Thyroid gland (tissue), 4 donors: ENCODE measurements at regions not wholly inside any gene's neighbourhood (a gene's known extent, or its start where the extent isn't known, plus 50 kb on each side); places are given as distances from the start of the nearest gene placed in this dataset.

Experiments used
- DNase-seq, 2 donors: peaks; one replicate each; pipeline ENCODE4 v3.0.0-alpha.2; 2019
- H3K27ac ChIP-seq, 3 donors: fragments of 200-600 bp; sonication (generic); 1 replicate in 2 of 3; 2 replicates in 1 of 3; pipeline ENCODE4 v1.5.1; 2016 to 2019; ENCODE audit warnings: mild to moderate bottlenecking in 1 of 3, moderate library complexity in 1 of 3
- H3K27me3 ChIP-seq: fragments of 200-600 bp; sonication (generic); one replicate; pipeline ENCODE4 v1.5.1; 2019
- H3K36me3 ChIP-seq, 2 donors: fragments of 200-600 bp; sonication (generic); one replicate each; pipeline ENCODE4 v1.5.1; 2016 to 2019
- H3K4me1 ChIP-seq, 2 donors: fragments of 200-600 bp; sonication (generic); one replicate each; pipeline ENCODE4 v1.5.1; 2017 to 2019
- H3K4me3 ChIP-seq, 3 donors: fragments of 200-600 bp; sonication (generic); replicated peaks in 1 of 3; 1 replicate in 2 of 3; 2 replicates in 1 of 3; pipeline ENCODE4 v1.5.1; 2016; ENCODE audit warnings: mild to moderate bottlenecking in 1 of 3
- H3K9me3 ChIP-seq: fragments of 200-600 bp; sonication (generic); one replicate; pipeline ENCODE4 v1.5.1; 2017
- CTCF ChIP-seq, 6 experiments: fragments of 200-600 bp in 3 of 6; fragments of 450-650 bp in 3 of 6; sonication (generic) in 3 of 6; IDR thresholded peaks; one replicate each; pipeline ENCODE4 v1.5.1; 2016 to 2019; ENCODE audit warnings: antibody characterized with exemption in 6 of 6, mild to moderate bottlenecking in 2 of 6, inconsistent platforms in 1 of 6, moderate library complexity in 1 of 6
- POLR2A ChIP-seq, 2 donors: fragments of 450-650 bp; IDR thresholded peaks; one replicate each; pipeline ENCODE4 v1.6.1; 2017; ENCODE audit warnings: antibody characterized with exemption in 2 of 2, mild to moderate bottlenecking in 2 of 2, moderate library complexity in 1 of 2
- WGBS, 2 donors: methylation state at CpG; one replicate each; pipeline ENCODE4 v1.1.5; 2017; 5-methylcytosine and 5-hydroxymethylcytosine counted together
- intact Hi-C: fragments of 100-400 bp; cut with DNase I; formaldehyde crosslinking; loops from one replicate; pipeline ENCODE4 v1.15.1; 2023

- H3K27ac ChIP-seq: no peak overlapping the region
- no peaks in the 10 kb centered on the region for H3K9me3 ChIP-seq
- intact Hi-C loops: no loop called here
- no peaks in the 10 kb centered on the region for H3K36me3 ChIP-seq
- no peaks in the 10 kb centered on the region for H3K27me3 ChIP-seq
- no peak overlapping the region for H3K4me3 ChIP-seq
- peaks cover 0 to 7% of the 10 kb centered on the region in 2 donors for H3K4me1 ChIP-seq
- no peak for DNase-seq
- 93 to 96% methylated on average over 8 of the region's 8 CpGs for WGBS, 2 donors
- TF ChIP-seq POLR2A (IDR thresholded peaks at IDR 0.05): no peak
Measured at GRCh38 chr15:66859688-66860253, 157.7 kb downstream of the SMAD6 start.

GRCh38 chr15:66860844-66861243, 158.8 kb downstream of the SMAD6 start:
- TF ChIP-seq POLR2A (IDR thresholded peaks at IDR 0.05): no peak
- TF ChIP-seq CTCF (IDR thresholded peaks at IDR 0.05): no peak
- Histone ChIP-seq H3K4me1 (peaks cover 0 to 9% of the 10 kb centered on the region in 2 donors), H3K36me3 (no peaks in the 10 kb centered on the region), H3K4me3 (no peak overlapping the region), H3K27ac (no peak overlapping the region), H3K9me3 (no peaks in the 10 kb centered on the region), H3K27me3 (no peaks in the 10 kb centered on the region)
- 87 to 89% methylated on average over 3 of the region's 3 CpGs for WGBS, 2 donors
- intact Hi-C loops: no loop called here
- no peak for DNase-seq

GRCh38 chr15:66862111-66862939, 160.3 kb downstream of the SMAD6 start:
- Histone ChIP-seq H3K36me3 (no peaks in the 10 kb centered on the region), H3K27ac (no peak overlapping the region), H3K27me3 (no peaks in the 10 kb centered on the region), H3K4me1 (peaks cover 0 to 15% of the 10 kb centered on the region in 2 donors), H3K9me3 (no peaks in the 10 kb centered on the region), H3K4me3 (no peak overlapping the region)
- TF ChIP-seq CTCF (IDR thresholded peaks at IDR 0.05): no peak
- no peak for TF ChIP-seq POLR2A (IDR thresholded peaks at IDR 0.05)
- 81 to 90% methylated on average over 10 of the region's 10 CpGs for WGBS, 2 donors
- intact Hi-C loops: no loop called here
- no peak for DNase-seq

- Histone ChIP-seq H3K4me3 (no peak overlapping the region), H3K36me3 (no peaks in the 10 kb centered on the region), H3K27me3 (no peaks in the 10 kb centered on the region), H3K4me1 (peaks cover 0 to 15% of the 10 kb centered on the region in 2 donors), H3K9me3 (no peaks in the 10 kb centered on the region), H3K27ac (no peak overlapping the region)
- WGBS, 2 donors: 1 to 3% methylated on average over 9 of the region's 9 CpGs
- peak; percentile 85 to 89 for DNase-seq
- TF ChIP-seq CTCF (IDR thresholded peaks at IDR 0.05) (peak; percentile 78 to 97 (median 87)), POLR2A (IDR thresholded peaks at IDR 0.05) (no peak)
- intact Hi-C loops: no loop called here
Measured at GRCh38 chr15:66862940-66863335, 160.9 kb downstream of the SMAD6 start.

- no peak overlapping the region for H3K4me3 ChIP-seq
- intact Hi-C loops: no loop called here
- H3K27ac ChIP-seq: no peak overlapping the region
- no peaks in the 10 kb centered on the region for H3K9me3 ChIP-seq
- H3K27me3 ChIP-seq: no peaks in the 10 kb centered on the region
- DNase-seq: no peak
- peaks cover 0 to 15% of the 10 kb centered on the region in 2 donors for H3K4me1 ChIP-seq
- no peak for TF ChIP-seq CTCF (IDR thresholded peaks at IDR 0.05)
- WGBS, 2 donors: 81 to 84% methylated on average over 2 of the region's 2 CpGs
- no peaks in the 10 kb centered on the region for H3K36me3 ChIP-seq
Measured at GRCh38 chr15:66863390-66864085, 161.5 kb downstream of the SMAD6 start.
